ENCODE measurements at regions not wholly inside any gene's neighbourhood (a gene's known extent, or its start where the extent isn't known, plus 50 kb on each side); places are given as distances from the start of the nearest gene placed in this dataset.

GRCh38 chr11:80613655-80614054 is 1172.8 kb upstream of the TENM4 start:
- intact Hi-C loops (cut with DNase I) = no loop called here
- H3K36me3 ChIP-seq = no peaks in the 10 kb centered on the region
- DNase-seq (no peak), ATAC-seq (no peak)
- no peaks in the 10 kb centered on the region for H3K27me3 ChIP-seq (ENCODE audit: low read depth)
- no peaks in the 10 kb centered on the region for H3K4me1 ChIP-seq
- no peak for TF ChIP-seq CTCF (IDR thresholded peaks at IDR 0.05)
- no peaks in the 10 kb centered on the region for H3K9me3 ChIP-seq
- no peak overlapping the region for H3K4me3 ChIP-seq
- H3K27ac ChIP-seq = no peak overlapping the region

- Histone ChIP-seq H3K36me3 (no peaks in the 10 kb centered on the region), H3K27me3 (ENCODE audit: low read depth) (no peaks in the 10 kb centered on the region), H3K27ac (no peak overlapping the region), H3K4me3 (no peak overlapping the region), H3K4me1 (no peaks in the 10 kb centered on the region), H3K9me3 (no peaks in the 10 kb centered on the region)
- intact Hi-C loops (cut with DNase I) = no loop called here
- ATAC-seq = no peak
- DNase-seq = no peak
- TF ChIP-seq CTCF (IDR thresholded peaks at IDR 0.05) = no peak
Measured at GRCh38 chr11:80610516-80610915, 1169.7 kb upstream of the TENM4 start.

GRCh38 chr11:80603472-80603871 is 1162.6 kb upstream of the TENM4 start:
- no peaks in the 10 kb centered on the region for H3K36me3 ChIP-seq
- no peak for TF ChIP-seq CTCF (IDR thresholded peaks at IDR 0.05)
- ATAC-seq = no peak

GRCh38 chr11:80598905-80599304 is 1158.1 kb upstream of the TENM4 start:
- H3K4me3 ChIP-seq = no peak overlapping the region
- TF ChIP-seq CTCF (IDR thresholded peaks at IDR 0.05) = no peak
- no peaks in the 10 kb centered on the region for H3K9me3 ChIP-seq
- no peaks in the 10 kb centered on the region for H3K27me3 ChIP-seq (ENCODE audit: low read depth)
- H3K36me3 ChIP-seq = no peaks in the 10 kb centered on the region
- intact Hi-C loops (cut with DNase I) = no loop called here
- H3K4me1 ChIP-seq = no peaks in the 10 kb centered on the region
- DNase-seq (no peak), ATAC-seq (no peak)
- H3K27ac ChIP-seq = no peak overlapping the region

More at GRCh38 chr11:80603472-80603871, 1162.6 kb upstream of the TENM4 start:
- no peaks in the 10 kb centered on the region for H3K4me1 ChIP-seq
- intact Hi-C loops (cut with DNase I) = no loop called here
- H3K27ac ChIP-seq = no peak overlapping the region
- no peak overlapping the region for H3K4me3 ChIP-seq
- no peaks in the 10 kb centered on the region for H3K9me3 ChIP-seq
- DNase-seq = no peak
- H3K27me3 ChIP-seq (ENCODE audit: low read depth) = no peaks in the 10 kb centered on the region

- DNase-seq (no peak), ATAC-seq (no peak)
- Histone ChIP-seq H3K4me3 (no peak overlapping the region), H3K36me3 (no peaks in the 10 kb centered on the region), H3K4me1 (no peaks in the 10 kb centered on the region), H3K9me3 (no peaks in the 10 kb centered on the region), H3K27ac (no peak overlapping the region), H3K27me3 (ENCODE audit: low read depth) (no peaks in the 10 kb centered on the region)
- intact Hi-C loops (cut with DNase I) = no loop called here
- no peak for TF ChIP-seq CTCF (IDR thresholded peaks at IDR 0.05)
Measured at GRCh38 chr11:80596291-80596810, 1155.5 kb upstream of the TENM4 start.

- no peak for DNase-seq
- Histone ChIP-seq H3K36me3 (no peaks in the 10 kb centered on the region), H3K4me1 (no peaks in the 10 kb centered on the region), H3K27me3 (ENCODE audit: low read depth) (no peaks in the 10 kb centered on the region), H3K9me3 (no peaks in the 10 kb centered on the region), H3K4me3 (no peak overlapping the region), H3K27ac (no peak overlapping the region)
- no peak for TF ChIP-seq CTCF (IDR thresholded peaks at IDR 0.05)
- peak; percentile 47 to 87 for ATAC-seq
- intact Hi-C loops (cut with DNase I) = no loop called here
Measured at GRCh38 chr11:80595011-80595410, 1154.2 kb upstream of the TENM4 start.

Data from lower lobe of right lung (tissue), 2 donors.